GM23338 (cell line): ENCODE measurements at regions not wholly inside any gene's neighbourhood (a gene's known extent, or its start where the extent isn't known, plus 50 kb on each side); places are given as distances from the start of the nearest gene placed in this dataset.

Experiments used
- ATAC-seq: fragments of 200-7000 bp; cut with Tn5 transposase; 3 replicates; pipeline ENCODE4 v1.9.1; 2020
- DNase-seq: peaks from one replicate; pipeline ENCODE4 v3.0.0-alpha.2; 2015; ENCODE audit warnings: low spot score
- H2AFZ ChIP-seq: fragments of 200-600 bp; sonication (generic); 2 replicates; pipeline ENCODE4 v1.8.0; 2016; ENCODE audit warnings: antibody characterized with exemption, mild to moderate bottlenecking, moderate library complexity
- H3F3A ChIP-seq: fragments of 200-600 bp; sonication (generic); replicated peaks from 2 replicates; pipeline ENCODE4 v1.8.0; 2017; ENCODE audit warnings: antibody characterized with exemption, mixed run types, low read depth
- H3K27ac ChIP-seq: fragments of 200-600 bp; sonication (generic); 2 replicates; pipeline ENCODE4 v1.6.1; 2016; ENCODE audit warnings: low read depth
- H3K27me3 ChIP-seq: fragments of 200-600 bp; sonication (generic); 2 replicates; pipeline ENCODE4 v1.8.0; 2016; ENCODE audit warnings: mild to moderate bottlenecking, mixed run types, moderate library complexity; ENCODE audit not compliant: insufficient read depth
- H3K36me3 ChIP-seq: fragments of 200-600 bp; sonication (generic); 2 replicates; pipeline ENCODE4 v1.8.0; 2016; ENCODE audit warnings: mild to moderate bottlenecking; ENCODE audit not compliant: insufficient read depth
- H3K4me1 ChIP-seq: fragments of 200-600 bp; sonication (generic); 2 replicates; pipeline ENCODE4 v1.8.0; 2016; ENCODE audit warnings: mild to moderate bottlenecking, moderate library complexity; ENCODE audit not compliant: insufficient read depth
- H3K4me2 ChIP-seq: fragments of 200-600 bp; sonication (generic); 2 replicates; pipeline ENCODE4 v1.7.1; 2017; ENCODE audit warnings: mixed run types
- H3K4me3 ChIP-seq: fragments of 200-600 bp; sonication (generic); 2 replicates; pipeline ENCODE4 v1.6.1; 2016; ENCODE audit warnings: mixed run types
- H3K79me2 ChIP-seq: fragments of 200-600 bp; sonication (generic); replicated peaks from 2 replicates; pipeline ENCODE4 v1.8.0; 2017; ENCODE audit warnings: mild to moderate bottlenecking; ENCODE audit not compliant: insufficient read depth
- H3K9me2 ChIP-seq: fragments of 200-600 bp; sonication (generic); 2 replicates; pipeline ENCODE4 v1.8.0; 2017; ENCODE audit not compliant: insufficient read depth
- H4K20me1 ChIP-seq: fragments of 200-600 bp; sonication (generic); replicated peaks from 2 replicates; pipeline ENCODE4 v1.8.0; 2017; ENCODE audit warnings: mild to moderate bottlenecking; ENCODE audit not compliant: insufficient read depth
- H3K27ac Mint-ChIP-seq: 2 replicates; pipeline ENCODE4 v1.8.0; 2020; ENCODE audit warnings: inconsistent platforms, mild to moderate bottlenecking, moderate library complexity, mixed read lengths
- H3K27me3 Mint-ChIP-seq: 3 replicates; pipeline ENCODE4 v1.8.0; 2022; ENCODE audit warnings: low read depth, mild to moderate bottlenecking, moderate library complexity, mixed read lengths, inconsistent platforms; ENCODE audit not compliant: insufficient read depth, poor library complexity
- H3K36me3 Mint-ChIP-seq: 3 replicates; pipeline ENCODE4 v1.8.0; 2021; ENCODE audit warnings: low read depth, mild to moderate bottlenecking, inconsistent platforms, moderate library complexity, mixed read lengths
- H3K4me1 Mint-ChIP-seq: 3 replicates; pipeline ENCODE4 v1.8.0; 2020; ENCODE audit warnings: mild to moderate bottlenecking, inconsistent platforms, mixed read lengths
- H3K4me3 Mint-ChIP-seq: 3 replicates; pipeline ENCODE4 v1.8.0; 2021; ENCODE audit warnings: moderate library complexity, mild to moderate bottlenecking, inconsistent platforms, mixed read lengths
- H3K9me3 Mint-ChIP-seq: 3 replicates; pipeline ENCODE4 v1.8.0; 2020; ENCODE audit warnings: moderate library complexity, mild to moderate bottlenecking, inconsistent platforms, mixed read lengths
- CTCF ChIP-seq, 2 experiments: fragments of 200-600 bp in 1 of 2; sonication (generic) in 1 of 2; conservative IDR thresholded peaks; 2 replicates each; pipeline versions ENCODE4 v1.5.1 to v1.6.1; 2016 to 2017; ENCODE audit warnings: antibody characterized with exemption in 2 of 2, low read depth in 2 of 2, mild to moderate bottlenecking in 2 of 2, moderate library complexity in 1 of 2
- ETS1 ChIP-seq: IDR thresholded peaks from 2 replicates; pipeline ENCODE4 v1.6.1; 2016; ENCODE audit warnings: antibody characterized with exemption
- EZH2 ChIP-seq: fragments of 200-600 bp; sonication (generic); IDR thresholded peaks from one replicate; pipeline ENCODE4 v1.8.0; 2017; ENCODE audit warnings: antibody characterized with exemption, mild to moderate bottlenecking, low read depth; ENCODE audit not compliant: unreplicated experiment
- EZH2phosphoT487 ChIP-seq: fragments of 200-600 bp; sonication (generic); IDR thresholded peaks from one replicate; pipeline ENCODE4 v1.8.1; 2018; ENCODE audit warnings: antibody characterized with exemption; ENCODE audit not compliant: unreplicated experiment
- JUNB ChIP-seq: IDR thresholded peaks from one replicate; pipeline ENCODE4 v1.6.1; 2016; ENCODE audit warnings: antibody characterized with exemption; ENCODE audit not compliant: unreplicated experiment
- NANOG ChIP-seq: IDR thresholded peaks from 2 replicates; pipeline ENCODE4 v1.6.1; 2016; ENCODE audit warnings: antibody characterized with exemption, borderline replicate concordance
- POLR2AphosphoS5 ChIP-seq: IDR thresholded peaks from 2 replicates; pipeline ENCODE4 v1.6.1; 2016; ENCODE audit warnings: antibody characterized with exemption, low read depth
- STAT1 ChIP-seq: IDR thresholded peaks from one replicate; pipeline ENCODE4 v1.6.1; 2016; ENCODE audit warnings: antibody characterized with exemption; ENCODE audit not compliant: unreplicated experiment
- ZNF331 ChIP-seq: fragments of 250-450 bp; sonication (Bioruptor Pico); IDR thresholded peaks from 2 replicates; pipeline ENCODE4 v1.5.0; 2020; ENCODE audit warnings: low read depth, mild to moderate bottlenecking, moderate library complexity
- ZNF462 ChIP-seq: fragments of 250-450 bp; sonication (Bioruptor Pico); IDR thresholded peaks from 2 replicates; pipeline ENCODE4 v1.5.0; 2020; ENCODE audit warnings: mild to moderate bottlenecking, moderate library complexity

GRCh38 chr2:64786343-64787018, 132.8 kb upstream of the SERTAD2 start:
- peaks cover 12% of the 10 kb centered on the region for H3K4me1 Mint-ChIP-seq
- H3K4me2 ChIP-seq: no peak overlapping the region
- peaks cover 8% of the 10 kb centered on the region; the same call in 1 of the 2 replicates for H3K9me2 ChIP-seq
- no peak overlapping the region for H3K4me3 ChIP-seq
- no peaks in the 10 kb centered on the region for H3K36me3 ChIP-seq
- no peak for ATAC-seq
- no peaks in the 10 kb centered on the region for H3F3A ChIP-seq
- no peaks in the 10 kb centered on the region for H3K79me2 ChIP-seq
- H4K20me1 ChIP-seq: no peaks in the 10 kb centered on the region
- no peaks in the 10 kb centered on the region; the same call in 2 of the 3 replicates for H3K36me3 Mint-ChIP-seq
- no peak for DNase-seq
- H3K9me3 Mint-ChIP-seq: no peaks in the 10 kb centered on the region
- no peak overlapping the region for H3K27ac ChIP-seq
- no peak overlapping the region for H3K4me3 Mint-ChIP-seq
- no peaks in the 10 kb centered on the region for H3K27me3 ChIP-seq
- no peak overlapping the region for H2AFZ ChIP-seq
- TF ChIP-seq CTCF (conservative IDR thresholded peaks at IDR 0.05; ENCODE audit: low read depth in 2 of 2): no peak
- no peak for TF ChIP-seq POLR2AphosphoS5
- TF ChIP-seq EZH2phosphoT487: no peak
- H3K27ac Mint-ChIP-seq: no peak overlapping the region
- no peaks in the 10 kb centered on the region for H3K4me1 ChIP-seq
- H3K27me3 Mint-ChIP-seq: no peaks in the 10 kb centered on the region

GRCh38 chr2:64787019-64787365, 133.3 kb upstream of the SERTAD2 start:
- ATAC-seq: no peak
- no peak overlapping the region for H2AFZ ChIP-seq
- H3K9me3 Mint-ChIP-seq: no peaks in the 10 kb centered on the region
- TF ChIP-seq EZH2phosphoT487 (no peak), STAT1 (no peak), ZNF462 (no peak), ZNF331 (CRISPR knock-in tag) (no peak), POLR2AphosphoS5 (no peak), NANOG (no peak), ETS1 (no peak), EZH2 (no peak), CTCF (conservative IDR thresholded peaks at IDR 0.05; ENCODE audit: low read depth in 2 of 2) (no peak), JUNB (no peak)

More at GRCh38 chr2:64787019-64787365, 133.3 kb upstream of the SERTAD2 start:
- Histone ChIP-seq H3K27ac (no peak overlapping the region), H3K4me3 (no peak overlapping the region), H3K4me2 (no peak overlapping the region), H3F3A (no peaks in the 10 kb centered on the region), H3K27me3 (no peaks in the 10 kb centered on the region), H3K36me3 (no peaks in the 10 kb centered on the region), H4K20me1 (no peaks in the 10 kb centered on the region), H3K9me2 (peaks cover 6% of the 10 kb centered on the region; the same call in 1 of the 2 replicates), H3K4me1 (no peaks in the 10 kb centered on the region), H3K79me2 (no peaks in the 10 kb centered on the region)
- no peaks in the 10 kb centered on the region; the same call in 2 of the 3 replicates for H3K36me3 Mint-ChIP-seq
- peaks cover 12% of the 10 kb centered on the region for H3K4me1 Mint-ChIP-seq
- no peaks in the 10 kb centered on the region for H3K27me3 Mint-ChIP-seq
- DNase-seq: no peak
- no peak overlapping the region for H3K27ac Mint-ChIP-seq
- H3K4me3 Mint-ChIP-seq: no peak overlapping the region
